RCC 7860 (cell line): ENCODE measurements at regions not wholly inside any gene's neighbourhood (a gene's known extent, or its start where the extent isn't known, plus 50 kb on each side); places are given as distances from the start of the nearest gene placed in this dataset.
A peak's percentile ranks its signal among the peaks of the same experiment; 100 is the strongest.
"Not testable (repeated sequence)": the region's sequence is repeated elsewhere in the genome, so short reads cannot be mapped to it uniquely, and the experiment has no call there.

Source experiments
- DNase-seq: peaks from one replicate; pipeline ENCODE4 v3.0.0-alpha.2; 2015; ENCODE audit warnings: low spot score
- FAIRE-seq: peaks from 2 replicates; lab custom pipeline; 2012; peaks lifted over from hg19 to GRCh38; lab: Jason Lieb, UNC

DNA sequence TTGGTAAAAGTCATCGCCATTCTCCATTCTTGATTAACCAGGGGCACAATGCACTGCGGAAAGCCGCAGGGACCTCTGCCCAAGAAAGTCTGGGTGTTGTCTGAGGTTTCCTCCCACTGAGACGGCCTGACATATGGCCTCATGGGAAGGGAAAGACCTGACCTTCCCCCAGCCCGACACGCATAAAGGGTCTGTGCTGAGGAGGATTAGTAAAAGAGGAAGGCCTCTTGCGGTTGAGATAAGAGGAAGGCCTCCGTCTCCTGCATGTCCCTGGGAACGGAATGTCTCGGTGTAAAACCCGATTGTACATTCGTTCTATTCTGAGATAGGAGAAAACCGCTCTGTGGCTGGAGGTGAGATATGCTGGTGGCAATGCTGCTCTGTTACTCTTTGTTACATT lies 704.3 kb upstream of the NECTIN3 start:
- not testable (repeated sequence) for DNase-seq, FAIRE-seq

DNA sequence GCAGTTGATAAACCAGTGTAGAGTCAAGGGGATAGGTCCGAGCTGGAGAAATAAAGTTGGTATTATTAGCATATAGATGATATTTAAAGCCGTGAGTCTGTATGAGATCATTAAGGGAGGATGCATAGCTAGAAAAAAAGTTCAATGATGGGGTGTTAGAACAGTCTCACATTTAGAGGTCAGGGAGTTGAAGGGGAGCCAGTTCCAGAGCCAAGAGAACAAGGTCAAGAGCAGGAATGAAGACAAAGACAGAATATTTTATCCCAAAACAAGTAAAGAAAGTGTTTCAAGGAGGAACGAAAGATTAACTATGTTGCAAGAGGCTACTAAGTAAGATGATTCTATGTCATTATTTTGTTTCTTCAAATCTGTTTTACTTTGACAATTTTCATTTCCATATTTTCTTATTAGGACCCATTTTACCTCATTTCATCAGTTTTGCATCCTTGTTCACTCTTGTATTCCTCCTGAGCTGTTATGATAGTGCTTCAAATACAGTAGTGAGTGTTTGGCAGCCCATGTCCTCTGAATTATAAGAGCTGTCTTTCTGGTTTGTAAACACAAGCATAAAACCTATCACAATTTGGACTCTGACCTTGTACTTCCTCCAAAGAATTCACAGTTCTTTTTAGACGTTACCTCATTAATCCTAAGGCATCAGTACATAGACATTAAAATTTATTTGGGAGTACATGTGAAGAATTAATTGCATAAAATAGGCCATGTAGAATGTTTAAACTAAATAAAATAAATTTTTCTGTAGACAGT lies 695.7 kb upstream of the NECTIN3 start:
- DNase-seq (no peak), FAIRE-seq (no peak)

GRCh38 chr3:110378481-110378880 lies 693.1 kb upstream of the NECTIN3 start:
- no peak for DNase-seq
- no peak for FAIRE-seq

DNA sequence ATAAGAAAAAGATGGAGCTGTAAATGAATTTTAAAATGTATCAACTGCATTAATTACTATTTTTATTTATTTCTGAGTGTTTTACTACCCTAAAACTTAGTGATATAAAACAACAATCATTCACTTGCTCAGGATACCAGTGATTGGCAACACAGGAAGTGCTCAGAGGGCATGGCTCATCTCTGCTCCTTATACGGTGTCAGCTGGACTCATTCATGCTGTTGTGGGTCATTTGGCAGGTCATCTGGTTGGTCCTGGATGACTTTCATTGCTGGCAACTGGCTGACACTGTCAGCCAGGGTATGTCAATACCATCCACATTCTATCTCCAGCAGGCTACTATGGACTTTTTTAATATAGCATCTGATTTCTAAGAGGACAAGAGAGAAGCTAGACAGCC lies 689.6 kb upstream of the NECTIN3 start:
- FAIRE-seq: peak; percentile 68
- peak; percentile 46 for DNase-seq

DNA sequence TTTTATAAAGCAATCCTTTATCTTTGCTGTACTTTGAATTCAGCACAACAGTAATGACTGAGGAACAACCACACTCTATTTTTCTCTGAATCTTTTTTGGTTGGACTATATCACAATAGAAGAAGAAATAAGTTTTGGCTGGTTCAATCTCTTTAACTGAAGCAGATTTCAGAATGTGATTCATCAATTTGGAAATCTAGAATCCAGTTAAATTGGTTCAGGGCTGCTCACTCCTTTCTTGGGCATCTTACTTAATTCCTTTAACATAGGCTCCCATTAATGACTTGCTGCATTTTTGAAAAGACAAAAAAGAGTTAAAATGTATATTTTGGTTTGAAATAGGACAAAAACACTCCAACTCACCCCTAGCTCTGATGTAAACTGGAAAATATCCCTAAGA lies 688.3 kb upstream of the NECTIN3 start:
- FAIRE-seq (no peak), DNase-seq (no peak)

DNA sequence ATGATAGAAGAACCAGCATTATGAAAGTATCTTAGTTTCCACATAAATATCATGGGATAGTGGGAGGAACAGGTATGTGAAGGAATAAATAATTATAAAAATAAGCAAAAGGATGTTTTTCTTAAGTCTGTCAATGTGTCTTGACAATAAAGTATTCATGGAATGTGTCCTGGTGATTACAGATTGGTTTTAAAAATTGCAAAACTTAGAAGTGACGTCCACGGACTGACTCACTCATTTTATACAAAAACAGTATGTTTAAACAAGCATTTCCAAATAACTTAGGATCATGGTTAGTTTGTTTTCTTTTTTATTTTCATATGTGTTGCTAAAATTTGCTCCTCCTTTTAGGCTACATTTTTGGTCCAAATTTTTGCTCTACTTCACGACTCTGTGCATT lies 687.0 kb upstream of the NECTIN3 start:
- FAIRE-seq: no peak
- DNase-seq: no peak

DNA sequence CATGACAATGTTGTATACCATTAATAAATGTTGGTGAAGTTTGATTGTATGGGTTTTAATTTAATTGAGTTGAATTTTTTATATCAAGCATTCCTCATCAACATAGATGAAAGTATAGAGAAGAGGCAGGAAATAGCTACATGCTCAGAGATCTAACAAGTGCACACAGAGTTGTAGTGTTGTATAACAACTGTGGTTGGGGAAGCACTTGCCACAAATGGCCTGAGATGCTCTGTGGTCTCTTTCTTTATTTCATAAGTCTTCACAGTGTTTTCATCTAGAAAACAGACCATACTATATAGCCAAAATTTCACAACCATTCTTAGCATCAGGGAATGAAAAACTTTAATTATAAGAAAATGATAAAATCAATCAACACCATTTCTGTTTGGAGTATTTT lies 682.6 kb upstream of the NECTIN3 start:
- no peak for FAIRE-seq
- no peak for DNase-seq

DNA sequence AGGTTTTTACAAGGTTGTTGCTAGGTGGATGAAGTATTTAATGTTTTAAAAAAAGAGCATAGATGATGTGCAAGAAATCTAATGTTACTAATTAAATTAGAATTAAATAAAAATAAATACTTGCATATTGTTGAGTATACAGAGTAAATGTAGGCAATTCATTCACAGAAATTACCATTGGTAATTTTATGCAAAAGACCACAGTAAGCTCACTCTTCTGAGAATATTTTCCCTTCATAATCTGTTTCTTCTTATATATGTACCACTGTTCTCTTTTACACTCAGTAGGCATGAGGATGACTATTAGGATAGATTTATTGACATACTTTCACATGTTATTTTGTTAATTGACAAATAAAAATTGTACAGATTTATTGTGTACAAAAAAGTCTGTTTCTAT lies 681.2 kb upstream of the NECTIN3 start:
- no peak for FAIRE-seq
- DNase-seq: no peak

DNA sequence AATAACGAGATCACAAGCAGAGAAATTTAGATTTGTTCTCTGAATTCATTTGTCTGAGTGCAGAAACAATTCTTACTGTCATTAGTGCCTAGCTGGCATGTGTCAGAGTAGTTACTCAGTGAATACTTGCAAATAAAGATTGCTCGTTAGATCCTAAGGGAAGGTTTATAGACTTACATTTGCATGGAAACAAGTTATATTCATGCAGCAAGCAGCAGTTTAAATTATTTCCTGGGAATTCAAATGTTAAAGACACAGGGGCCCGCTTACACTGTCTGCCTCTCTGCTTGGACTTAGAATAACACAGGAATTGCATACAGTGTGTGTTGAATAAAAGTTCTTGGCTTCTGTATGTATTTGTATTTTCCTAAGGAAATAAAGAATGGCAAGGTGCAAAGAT lies 680.6 kb upstream of the NECTIN3 start:
- no peak for DNase-seq
- no peak for FAIRE-seq

DNA sequence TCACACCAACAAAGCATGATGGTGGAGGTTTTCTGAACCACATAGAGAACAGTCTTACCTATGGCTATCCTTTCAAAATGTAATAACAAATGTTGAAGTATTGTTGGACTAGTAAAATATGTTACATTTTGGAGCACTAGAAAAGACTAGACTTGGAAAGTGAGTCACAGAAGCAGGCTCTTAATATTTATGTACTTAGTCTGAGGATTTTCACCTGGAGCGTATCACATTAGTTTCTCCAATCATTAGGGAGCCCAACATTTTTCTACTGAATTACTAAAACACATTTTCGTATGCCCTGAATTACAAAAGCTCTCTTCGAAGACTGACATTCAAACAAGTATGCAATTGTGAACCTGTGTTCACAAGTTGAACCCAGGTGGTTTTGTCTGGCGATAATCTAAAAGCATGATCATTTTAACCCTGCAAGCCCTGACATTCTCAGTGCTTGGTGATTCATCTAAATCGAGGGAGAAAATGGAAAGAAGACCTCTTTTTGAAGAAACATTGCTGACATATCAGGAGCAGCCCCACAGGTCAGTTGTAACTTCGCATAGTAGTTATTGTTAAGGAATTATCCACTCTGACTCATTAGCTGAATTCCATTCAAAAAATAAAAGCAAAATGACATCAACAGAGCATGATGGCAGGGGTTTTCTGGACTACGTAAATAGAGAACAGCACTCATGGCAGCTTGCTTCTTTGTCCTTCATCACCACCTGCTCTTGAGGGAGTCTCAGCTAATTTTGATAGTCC lies 679.8 kb upstream of the NECTIN3 start:
- FAIRE-seq (no peak), DNase-seq (no peak)

- DNase-seq (no peak), FAIRE-seq (no peak)
These were observed 677.7 kb upstream of the NECTIN3 start for GRCh38 chr3:110393941-110394340.

DNA sequence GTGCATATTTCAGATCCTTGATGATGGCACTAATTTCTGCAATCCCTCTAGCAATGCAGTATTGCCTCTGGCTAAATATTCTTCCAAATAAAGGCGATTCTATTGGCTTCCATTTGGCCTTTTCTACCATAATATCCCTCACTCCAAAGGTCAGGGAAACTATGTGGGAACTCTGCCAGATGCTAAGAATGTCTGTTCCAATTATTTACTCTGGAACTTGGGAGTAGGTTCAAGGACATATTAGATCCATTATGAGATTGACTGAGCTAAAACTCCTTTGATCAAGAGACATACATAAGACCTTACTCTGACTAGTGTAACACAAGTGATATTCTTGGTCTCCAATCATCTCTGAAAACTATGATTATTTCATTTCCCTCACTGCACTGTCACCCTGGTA lies 674.5 kb upstream of the NECTIN3 start:
- no peak for DNase-seq
- no peak for FAIRE-seq

GRCh38 chr3:110400315-110400714 lies 671.3 kb upstream of the NECTIN3 start:
- no peak for FAIRE-seq
- no peak for DNase-seq

GRCh38 chr3:110405830-110406585 lies 665.6 kb upstream of the NECTIN3 start:
- no peak for DNase-seq
- FAIRE-seq: no peak

- DNase-seq (no peak), FAIRE-seq (no peak)
These were observed 658.4 kb upstream of the NECTIN3 start for GRCh38 chr3:110413266-110413665.

- peak; percentile 56 for DNase-seq
- FAIRE-seq: peak; percentile 83
These were observed 657.5 kb upstream of the NECTIN3 start for GRCh38 chr3:110413807-110414748.

GRCh38 chr3:110414855-110415254 lies 656.8 kb upstream of the NECTIN3 start:
- FAIRE-seq (peak; percentile 93), DNase-seq (peak; percentile 78)

DNA sequence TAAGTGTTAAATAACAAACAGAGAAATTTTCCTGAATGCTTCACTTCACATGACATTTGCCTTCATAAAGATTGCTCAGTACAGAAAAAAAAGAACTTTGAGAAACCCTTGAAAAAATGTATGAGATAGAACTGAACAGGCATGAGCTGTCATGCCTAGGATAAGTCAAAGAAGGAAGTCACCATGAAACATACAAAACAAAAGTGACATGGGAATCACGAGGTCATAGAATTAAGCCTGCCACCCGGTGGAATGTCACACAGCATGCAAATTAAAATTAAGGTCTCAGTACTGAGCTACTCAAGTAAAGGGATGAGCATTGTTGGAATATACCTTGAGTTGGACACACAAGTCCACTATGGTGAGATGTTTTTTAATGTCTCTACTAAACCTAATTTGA lies 652.5 kb upstream of the NECTIN3 start:
- peak; percentile 49 for DNase-seq
- no peak for FAIRE-seq

GRCh38 chr3:110419601-110420000 lies 652.0 kb upstream of the NECTIN3 start:
- DNase-seq (no peak), FAIRE-seq (no peak)

- peak; percentile 68 for DNase-seq
- peak; percentile 97 for FAIRE-seq
These were observed 651.4 kb upstream of the NECTIN3 start for GRCh38 chr3:110420158-110420641.
